Brain microvascular endothelial cell (primary cell): ENCODE measurements at regions not wholly inside any gene's neighbourhood (a gene's known extent, or its start where the extent isn't known, plus 50 kb on each side); places are given as distances from the start of the nearest gene placed in this dataset.

Experiments used
- DNase-seq: peaks from one replicate; pipeline ENCODE4 v3.0.0-alpha.2; 2020
- H3K27ac ChIP-seq: fragments of 250-450 bp; sonication (Bioruptor Pico); 2 replicates; pipeline ENCODE4 v1.5.1; 2020; ENCODE audit warnings: mild to moderate bottlenecking, moderate library complexity
- H3K27me3 ChIP-seq: fragments of 250-450 bp; sonication (Bioruptor Pico); replicated peaks from 2 replicates; pipeline ENCODE4 v1.5.1; 2020; ENCODE audit warnings: mild to moderate bottlenecking
- H3K36me3 ChIP-seq: fragments of 250-450 bp; sonication (Bioruptor Pico); replicated peaks from 2 replicates; pipeline ENCODE4 v1.5.1; 2020; ENCODE audit warnings: mild to moderate bottlenecking
- H3K4me3 ChIP-seq: 2 replicates; pipeline ENCODE4 v1.5.1; 2011; ENCODE audit warnings: low read depth, mild to moderate bottlenecking, control low read depth, low read length, moderate library complexity
- CTCF ChIP-seq: IDR thresholded peaks from 2 replicates; pipeline ENCODE4 v1.5.1; 2011; ENCODE audit warnings: low read depth, mild to moderate bottlenecking, moderate library complexity, low read length, control low read depth, inconsistent platforms; ENCODE audit errors: missing control alignments
- in situ Hi-C: cut with HindIII; loops from 2 replicates; pipeline ENCODE4 v1.10.0; 2017; ENCODE audit warnings: low sequenced_read_pairs, low pct_ligation_motif_present

- in situ Hi-C loops, result no loop called here
- TF ChIP-seq CTCF, result no peak
- Histone ChIP-seq H3K4me3 (no peak overlapping the region), H3K27ac (no peak overlapping the region), H3K36me3 (no peaks in the 10 kb centered on the region), H3K27me3 (no peaks in the 10 kb centered on the region)
- no peak for DNase-seq
Measured at GRCh38 chr4:103773691-103774231, 54.0 kb upstream of the TACR3 start.
